ENCODE measurements at regions not wholly inside any gene's neighbourhood (a gene's known extent, or its start where the extent isn't known, plus 50 kb on each side); places are given as distances from the start of the nearest gene placed in this dataset.

- TF ChIP-seq CTCF (IDR thresholded peaks at IDR 0.05) (no peak), EP300 (IDR thresholded peaks at IDR 0.05; ENCODE audit: low read depth) (no peak), POLR2A (IDR thresholded peaks at IDR 0.05) (no peak), POLR2AphosphoS5 (IDR thresholded peaks at IDR 0.05) (no peak)
These were observed 509.3 kb downstream of the KDM4C start for GRCh38 chr9:7266911-7267595.
